Endodermal cell (in vitro differentiated cells): ENCODE measurements at regions not wholly inside any gene's neighbourhood (a gene's known extent, or its start where the extent isn't known, plus 50 kb on each side); places are given as distances from the start of the nearest gene placed in this dataset.
"Not testable (repeated sequence)": the region's sequence is repeated elsewhere in the genome, so short reads cannot be mapped to it uniquely, and the experiment has no call there.

Experiments
- DNase-seq: peaks from one replicate; pipeline ENCODE4 v3.0.0-alpha.2; 2017
- H3K27ac ChIP-seq: 2 replicates; pipeline ENCODE4 v1.5.1; 2013; ENCODE audit warnings: mild to moderate bottlenecking, low read depth, low read length, moderate library complexity
- H3K27me3 ChIP-seq: 2 replicates; pipeline ENCODE4 v1.6.1; 2013; ENCODE audit warnings: mild to moderate bottlenecking, low read length, moderate library complexity; ENCODE audit not compliant: insufficient read depth, control insufficient read depth, poor library complexity, severe bottlenecking
- H3K36me3 ChIP-seq: 2 replicates; pipeline ENCODE4 v1.7.0; 2013; ENCODE audit warnings: mild to moderate bottlenecking, low read length, moderate library complexity; ENCODE audit not compliant: control insufficient read depth, insufficient read depth
- H3K4me1 ChIP-seq: one replicate; pipeline ENCODE4 v1.7.0; 2013; ENCODE audit warnings: low read length; ENCODE audit not compliant: control insufficient read depth, insufficient read depth
- H3K4me3 ChIP-seq: 2 replicates; pipeline ENCODE4 v1.5.1; 2013; ENCODE audit warnings: mild to moderate bottlenecking, low read length, moderate library complexity
- H3K9ac ChIP-seq: 2 replicates; pipeline ENCODE4 v1.6.1; 2013; ENCODE audit warnings: mild to moderate bottlenecking, low read length, moderate library complexity; ENCODE audit not compliant: poor library complexity, severe bottlenecking; ENCODE audit errors: extremely low read depth
- H3K9me3 ChIP-seq: 2 replicates; pipeline ENCODE4 v1.6.1; 2013; ENCODE audit warnings: mild to moderate bottlenecking, low read length, moderate library complexity; ENCODE audit not compliant: control insufficient read depth
- H3K27ac Mint-ChIP-seq: 2 replicates; pipeline ENCODE4 v1.8.0; 2020; ENCODE audit warnings: mixed read lengths
- H3K27me3 Mint-ChIP-seq: 2 replicates; pipeline ENCODE4 v1.8.0; 2021; ENCODE audit warnings: mild to moderate bottlenecking, mixed read lengths; ENCODE audit not compliant: insufficient read depth
- H3K36me3 Mint-ChIP-seq: 2 replicates; pipeline ENCODE4 v1.8.0; 2020; ENCODE audit warnings: low read depth, mixed read lengths
- H3K4me1 Mint-ChIP-seq: 2 replicates; pipeline ENCODE4 v1.8.0; 2020; ENCODE audit warnings: mixed read lengths
- H3K4me3 Mint-ChIP-seq: 2 replicates; pipeline ENCODE4 v1.8.0; 2020; ENCODE audit warnings: mild to moderate bottlenecking, moderate library complexity, mixed read lengths
- H3K9me3 Mint-ChIP-seq: 2 replicates; pipeline ENCODE4 v1.8.0; 2020; ENCODE audit warnings: mild to moderate bottlenecking, mixed read lengths
- CTCF ChIP-seq: fragments of 200-600 bp; sonication (generic); conservative IDR thresholded peaks from 2 replicates; pipeline ENCODE4 v1.5.0; 2021; ENCODE audit warnings: antibody characterized with exemption, mild to moderate bottlenecking
- WGBS, 2 experiments: methylation state at CpG; one replicate each; pipeline versions ENCODE4 v1.1.5 to v1.1.7; 2013; ENCODE audit warnings: missing lambda C conversion rate in 2 of 2, mixed read lengths in 1 of 2; ENCODE audit not compliant: insufficient coverage in 1 of 2, insufficient read length in 1 of 2; 5-methylcytosine and 5-hydroxymethylcytosine counted together

GRCh38 chr6:57989520-57990080 lies 672.2 kb downstream of the PRIM2 start:
- H3K27ac ChIP-seq, H3K27ac Mint-ChIP-seq, H3K4me3 ChIP-seq, H3K36me3 ChIP-seq, DNase-seq, H3K9me3 ChIP-seq, H3K4me3 Mint-ChIP-seq, H3K9ac ChIP-seq, H3K36me3 Mint-ChIP-seq, H3K27me3 ChIP-seq, H3K27me3 Mint-ChIP-seq, H3K4me1 ChIP-seq, H3K4me1 Mint-ChIP-seq: not testable (repeated sequence)
- H3K9me3 Mint-ChIP-seq, result peaks cover 74% of the 10 kb centered on the region
- WGBS, 2 experiments, result 83% methylated on average over 2 of the region's 2 CpGs; no CpG with 5 or more reads in 1 of the 2 experiments

- H3K4me1 Mint-ChIP-seq, H3K4me3 ChIP-seq, DNase-seq, H3K27me3 Mint-ChIP-seq, H3K27me3 ChIP-seq, H3K4me3 Mint-ChIP-seq, H3K27ac Mint-ChIP-seq, H3K36me3 ChIP-seq, H3K27ac ChIP-seq, H3K4me1 ChIP-seq, H3K9ac ChIP-seq, H3K36me3 Mint-ChIP-seq: not testable (repeated sequence)
- H3K9me3 Mint-ChIP-seq, result peaks cover 70% of the 10 kb centered on the region
- 57% methylated on average over 4 of the region's 6 CpGs; no CpG with 5 or more reads in 1 of the 2 experiments for WGBS, 2 experiments
- H3K9me3 ChIP-seq, result peaks cover 18% of the 10 kb centered on the region
Measured at GRCh38 chr6:57998858-57999619, 681.6 kb downstream of the PRIM2 start.

DNA sequence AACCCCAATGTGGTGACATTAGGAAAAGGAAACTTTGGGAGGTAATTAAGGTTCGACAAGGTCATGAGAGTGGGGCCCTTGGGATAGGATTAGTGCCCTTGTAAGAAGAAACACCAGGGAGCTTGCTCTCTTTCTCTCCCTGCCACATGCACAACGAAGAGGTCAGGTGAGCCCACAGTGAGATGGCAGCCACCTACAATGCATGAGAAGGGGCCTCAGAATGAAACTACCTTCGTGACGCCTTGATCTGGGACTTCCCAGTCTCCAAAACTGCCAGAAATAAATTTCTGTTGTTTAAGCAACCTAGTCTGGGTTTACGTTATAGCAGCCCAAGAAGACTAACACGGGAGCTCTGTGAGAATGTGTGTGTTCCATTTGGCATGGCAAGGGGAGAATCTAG lies 682.8 kb downstream of the PRIM2 start:
- not testable (repeated sequence) for DNase-seq, H3K27ac Mint-ChIP-seq, H3K9ac ChIP-seq, H3K27me3 Mint-ChIP-seq, H3K4me3 Mint-ChIP-seq, H3K4me1 Mint-ChIP-seq, H3K27me3 ChIP-seq, H3K36me3 Mint-ChIP-seq, H3K27ac ChIP-seq, H3K36me3 ChIP-seq, H3K4me1 ChIP-seq, H3K4me3 ChIP-seq
- H3K9me3 ChIP-seq, result peaks cover 18% of the 10 kb centered on the region
- H3K9me3 Mint-ChIP-seq, result peaks cover 70% of the 10 kb centered on the region
- 55% methylated on average over 5 of the region's 6 CpGs; no CpG with 5 or more reads in 1 of the 2 experiments for WGBS, 2 experiments

- H3K27ac ChIP-seq, H3K4me3 Mint-ChIP-seq, DNase-seq, H3K27me3 Mint-ChIP-seq, H3K36me3 ChIP-seq, H3K27me3 ChIP-seq, H3K36me3 Mint-ChIP-seq, H3K4me1 ChIP-seq, H3K4me1 Mint-ChIP-seq, H3K9ac ChIP-seq, H3K4me3 ChIP-seq, H3K27ac Mint-ChIP-seq: not testable (repeated sequence)
- peaks cover 74% of the 10 kb centered on the region for H3K9me3 Mint-ChIP-seq
- TF ChIP-seq CTCF, result peak; percentile 41
- H3K9me3 ChIP-seq, result peaks cover 14% of the 10 kb centered on the region
Measured at GRCh38 chr6:58003417-58004167, 686.2 kb downstream of the PRIM2 start.

GRCh38 chr6:58007334-58008000 lies 690.0 kb downstream of the PRIM2 start:
- peaks cover 71% of the 10 kb centered on the region for H3K9me3 Mint-ChIP-seq
- H3K4me3 Mint-ChIP-seq, DNase-seq, H3K27ac ChIP-seq, H3K36me3 Mint-ChIP-seq, H3K4me3 ChIP-seq, H3K4me1 ChIP-seq, H3K36me3 ChIP-seq, H3K9ac ChIP-seq, H3K27me3 ChIP-seq, H3K27ac Mint-ChIP-seq, H3K4me1 Mint-ChIP-seq, H3K27me3 Mint-ChIP-seq: not testable (repeated sequence)
- H3K9me3 ChIP-seq, result peaks cover 17% of the 10 kb centered on the region
- 56 to 60% methylated on average over 1 to 4 of the region's 4 CpGs for WGBS, 2 experiments

DNA sequence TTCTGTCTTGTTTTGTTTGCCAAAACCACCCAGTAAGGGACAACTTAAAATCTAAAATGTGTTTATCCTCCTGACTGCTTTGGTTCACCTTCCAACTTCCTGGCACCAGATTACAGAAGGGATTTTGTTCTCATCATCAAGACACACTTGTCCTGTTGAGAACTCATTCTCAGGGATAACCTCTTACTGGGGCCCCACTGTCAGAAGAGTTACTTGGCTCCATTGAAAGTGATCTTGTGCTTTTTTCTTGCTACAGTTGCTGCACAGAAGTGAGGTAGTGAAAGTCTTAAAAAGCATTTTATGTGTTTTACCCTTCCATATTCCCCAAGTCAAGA lies 690.5 kb downstream of the PRIM2 start:
- DNase-seq, H3K36me3 ChIP-seq, H3K36me3 Mint-ChIP-seq, H3K9ac ChIP-seq, H3K27me3 Mint-ChIP-seq, H3K4me1 ChIP-seq, H3K27ac ChIP-seq, H3K27me3 ChIP-seq, H3K4me3 ChIP-seq, H3K4me1 Mint-ChIP-seq, H3K27ac Mint-ChIP-seq, H3K4me3 Mint-ChIP-seq: not testable (repeated sequence)
- H3K9me3 ChIP-seq, result peaks cover 15% of the 10 kb centered on the region
- peaks cover 72% of the 10 kb centered on the region for H3K9me3 Mint-ChIP-seq
